ENCODE measurements at regions not wholly inside any gene's neighbourhood (a gene's known extent, or its start where the extent isn't known, plus 50 kb on each side); places are given as distances from the start of the nearest gene placed in this dataset.

DNA sequence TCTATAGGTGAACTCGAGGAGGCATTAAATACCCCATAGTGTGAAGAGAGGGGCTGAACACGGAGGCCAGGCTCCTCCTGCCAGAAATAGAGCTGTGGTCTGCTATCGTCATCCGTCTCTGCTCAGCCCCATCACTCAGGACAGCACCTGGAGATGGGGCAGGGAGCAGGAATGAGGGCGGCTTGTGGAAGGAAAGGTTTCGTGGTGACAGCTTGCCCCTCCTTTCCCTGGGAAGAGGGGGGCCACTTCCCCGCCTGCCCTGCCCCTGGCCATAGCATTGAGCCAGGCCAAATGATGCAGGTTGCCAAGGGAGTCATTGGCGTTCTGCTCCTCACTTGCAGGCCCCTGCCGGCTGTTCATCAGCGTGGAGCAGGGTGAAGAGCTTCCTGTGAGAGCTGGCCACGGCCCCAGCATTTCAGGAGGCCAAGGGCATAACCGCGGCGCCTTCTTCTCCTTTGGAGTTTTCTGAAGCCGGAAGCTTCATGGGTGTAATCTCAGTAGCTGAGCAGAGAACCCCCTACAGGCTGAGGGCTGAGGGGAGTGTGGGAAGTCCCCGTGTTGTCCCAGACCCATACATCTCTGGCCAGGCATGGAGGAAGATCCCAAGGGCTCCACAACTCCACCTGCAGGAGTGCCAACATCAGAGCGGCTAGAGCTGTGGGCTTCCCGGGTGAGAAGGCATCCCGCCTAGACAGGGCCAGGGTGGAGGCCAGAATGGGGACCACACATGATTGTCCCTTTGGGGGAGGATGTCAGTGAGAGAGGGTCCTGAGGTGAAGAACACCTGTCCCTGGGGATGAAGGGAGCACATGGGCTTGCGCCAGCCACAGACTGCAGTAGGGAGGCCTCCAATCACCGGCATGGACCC lies 112.5 kb upstream of the GLI2 start:
- no peak overlapping the region for H3K4me3 Mint-ChIP-seq
- POLR2A ChIA-PET = no interaction called here
- H3K27ac Mint-ChIP-seq = no peak overlapping the region
- no peaks in the 10 kb centered on the region for H3K4me1 Mint-ChIP-seq
- no peak overlapping the region for H3K27ac ChIP-seq (ENCODE audit: low read length)
- 75% methylated on average over 12 of the region's 21 CpGs for whole genome bisulfite sequencing (ENCODE audit: insufficient coverage)
- H3K36me3 ChIP-seq (ENCODE audit: control insufficient read depth in 2 of 2, extremely low read depth in 1 of 2, insufficient read depth in 1 of 2, low read length in 1 of 2) = no peaks in the 10 kb centered on the region
- peaks cover 0 to 4% of the 10 kb centered on the region in 2 experiments for H3K27me3 ChIP-seq (replicated peaks in 1 of 2; ENCODE audit: control insufficient read depth in 2 of 2, extremely low read depth in 1 of 2, insufficient read depth in 2 of 2, low read length in 1 of 2)
- no peaks in the 10 kb centered on the region for H3K4me1 ChIP-seq (ENCODE audit: control insufficient read depth in 1 of 2, extremely low read depth in 1 of 2, insufficient read depth in 2 of 2, low read length in 2 of 2)
- CTCF ChIA-PET = interaction anchor here in 1 of 2 donors (0.6 kb wide), 1 partner anchor 914 kb away, joined by 3 read pairs; no protein-coding TSS in a partner anchor
- H3K9me3 ChIP-seq = no peaks in the 10 kb centered on the region
- H3K9me3 Mint-ChIP-seq = no peaks in the 10 kb centered on the region
- no peak for DNase-seq
- no peak overlapping the region for H3K4me3 ChIP-seq (ENCODE audit: control insufficient read depth in 1 of 2, extremely low read depth in 1 of 2, low read length in 1 of 2)
- H3K27me3 Mint-ChIP-seq = peaks cover 10 to 15% of the 10 kb centered on the region in 2 donors
- ATAC-seq (replicated peaks in 1 of 4) = no peak
- no peaks in the 10 kb centered on the region for H3K36me3 Mint-ChIP-seq

DNA sequence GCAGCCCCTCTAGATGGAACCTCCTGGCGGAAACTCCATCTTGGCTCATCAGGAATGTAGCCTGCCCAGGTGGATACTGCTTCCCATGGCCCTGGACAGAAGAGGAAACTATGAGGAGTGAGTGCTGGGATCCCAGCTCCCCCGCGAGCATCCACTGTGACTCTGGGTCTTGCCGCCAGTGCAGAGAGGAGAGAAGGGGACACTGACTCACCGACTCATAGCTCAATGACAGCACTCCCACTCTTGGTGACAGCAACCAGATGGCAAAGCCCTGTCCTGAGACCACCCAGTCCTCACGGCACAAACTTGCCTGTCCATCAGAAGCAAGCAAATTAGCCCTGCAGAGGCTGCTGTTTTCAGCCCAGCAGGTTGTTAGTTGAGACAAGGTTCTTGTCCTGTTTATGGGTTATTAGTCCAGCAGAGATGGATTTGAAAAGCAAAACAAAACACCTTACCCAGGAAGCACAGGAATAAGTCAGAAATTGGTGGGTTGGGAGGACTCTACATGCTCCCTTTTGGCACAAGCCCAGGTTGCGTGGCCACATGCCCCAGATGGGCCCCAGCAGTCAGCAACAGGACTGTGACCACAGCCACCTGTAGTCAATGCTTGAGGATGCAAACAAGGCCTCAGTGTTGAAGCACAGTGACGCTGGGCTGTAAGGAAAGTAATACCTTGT lies 111.5 kb upstream of the GLI2 start:
- CTCF ChIA-PET = no interaction called here

DNA sequence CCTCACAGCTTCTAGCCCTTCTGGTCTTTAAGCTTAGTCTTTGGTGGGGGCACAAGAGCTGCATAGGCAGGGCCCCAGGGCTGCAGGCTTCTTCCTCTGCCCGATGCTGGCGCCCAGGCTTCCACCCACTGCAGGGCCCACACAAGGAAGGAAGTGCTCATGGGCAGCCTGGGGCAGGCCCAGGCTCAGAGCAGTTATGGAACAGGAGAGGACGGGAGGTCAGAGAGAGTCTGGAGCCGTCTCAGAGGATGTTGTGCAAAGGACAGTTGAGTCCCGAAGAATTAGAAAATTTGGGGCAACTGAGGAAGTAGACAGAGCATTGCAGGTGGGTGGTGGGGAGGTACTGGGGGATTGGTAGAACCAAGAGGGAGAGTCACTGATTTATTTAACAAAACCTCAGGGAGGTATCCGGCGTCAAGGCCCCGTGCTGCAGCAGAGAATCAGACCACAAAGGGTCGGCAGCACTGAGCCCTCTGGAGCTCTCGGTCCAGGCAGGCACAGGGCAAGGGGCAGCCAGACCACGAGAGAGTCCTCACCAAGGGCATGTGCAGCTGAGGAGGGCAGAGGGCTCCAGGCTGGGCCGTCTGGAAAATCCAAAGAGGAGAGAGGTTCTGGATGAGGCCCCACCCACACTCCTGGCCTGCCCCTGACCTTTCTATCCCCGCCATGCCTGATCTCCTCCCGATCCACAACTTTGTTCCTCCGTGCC lies 110.8 kb upstream of the GLI2 start:
- H3K4me3 ChIP-seq (ENCODE audit: control insufficient read depth in 1 of 2, extremely low read depth in 1 of 2, low read length in 1 of 2) = no peak overlapping the region
- Mint-ChIP-seq H3K36me3 (no peaks in the 10 kb centered on the region), H3K4me1 (no peaks in the 10 kb centered on the region), H3K4me3 (no peak overlapping the region), H3K9me3 (no peaks in the 10 kb centered on the region), H3K27me3 (peaks cover 10 to 15% of the 10 kb centered on the region in 2 donors), H3K27ac (no peak overlapping the region)
- no peaks in the 10 kb centered on the region for H3K4me1 ChIP-seq (ENCODE audit: control insufficient read depth in 1 of 2, extremely low read depth in 1 of 2, insufficient read depth in 2 of 2, low read length in 2 of 2)
- peaks cover 0 to 18% of the 10 kb centered on the region in 2 experiments for H3K27me3 ChIP-seq (replicated peaks in 1 of 2; ENCODE audit: control insufficient read depth in 2 of 2, extremely low read depth in 1 of 2, insufficient read depth in 2 of 2, low read length in 1 of 2)
- H3K36me3 ChIP-seq (ENCODE audit: control insufficient read depth in 2 of 2, extremely low read depth in 1 of 2, insufficient read depth in 1 of 2, low read length in 1 of 2) = no peaks in the 10 kb centered on the region
- H3K27ac ChIP-seq (ENCODE audit: low read length) = no peak overlapping the region
- POLR2A ChIA-PET = no interaction called here
- H3K9me3 ChIP-seq = no peaks in the 10 kb centered on the region
- ATAC-seq (replicated peaks in 1 of 4) (no peak), DNase-seq (no peak)
- whole genome bisulfite sequencing (ENCODE audit: insufficient coverage) = 65% methylated on average over 11 of the region's 15 CpGs
- CTCF ChIA-PET = no interaction called here

More for the DNA sequence above, 111.5 kb upstream of the GLI2 start:
- Mint-ChIP-seq H3K9me3 (no peaks in the 10 kb centered on the region), H3K4me1 (no peaks in the 10 kb centered on the region), H3K36me3 (no peaks in the 10 kb centered on the region), H3K4me3 (no peak overlapping the region), H3K27ac (no peak overlapping the region), H3K27me3 (peaks cover 10 to 15% of the 10 kb centered on the region in 2 donors)
- Histone ChIP-seq H3K4me1 (ENCODE audit: control insufficient read depth in 1 of 2, extremely low read depth in 1 of 2, insufficient read depth in 2 of 2, low read length in 2 of 2) (no peaks in the 10 kb centered on the region), H3K27me3 (replicated peaks in 1 of 2; ENCODE audit: control insufficient read depth in 2 of 2, extremely low read depth in 1 of 2, insufficient read depth in 2 of 2, low read length in 1 of 2) (peaks cover 0 to 11% of the 10 kb centered on the region in 2 experiments), H3K9me3 (no peaks in the 10 kb centered on the region), H3K27ac (ENCODE audit: low read length) (no peak overlapping the region), H3K36me3 (ENCODE audit: control insufficient read depth in 2 of 2, extremely low read depth in 1 of 2, insufficient read depth in 1 of 2, low read length in 1 of 2) (no peaks in the 10 kb centered on the region), H3K4me3 (ENCODE audit: control insufficient read depth in 1 of 2, extremely low read depth in 1 of 2, low read length in 1 of 2) (no peak overlapping the region)
- POLR2A ChIA-PET = no interaction called here
- DNase-seq (no peak), ATAC-seq (replicated peaks in 1 of 4) (no peak)
- WGBS (ENCODE audit: insufficient coverage) = 56% methylated on average over 3 of the region's 8 CpGs

DNA sequence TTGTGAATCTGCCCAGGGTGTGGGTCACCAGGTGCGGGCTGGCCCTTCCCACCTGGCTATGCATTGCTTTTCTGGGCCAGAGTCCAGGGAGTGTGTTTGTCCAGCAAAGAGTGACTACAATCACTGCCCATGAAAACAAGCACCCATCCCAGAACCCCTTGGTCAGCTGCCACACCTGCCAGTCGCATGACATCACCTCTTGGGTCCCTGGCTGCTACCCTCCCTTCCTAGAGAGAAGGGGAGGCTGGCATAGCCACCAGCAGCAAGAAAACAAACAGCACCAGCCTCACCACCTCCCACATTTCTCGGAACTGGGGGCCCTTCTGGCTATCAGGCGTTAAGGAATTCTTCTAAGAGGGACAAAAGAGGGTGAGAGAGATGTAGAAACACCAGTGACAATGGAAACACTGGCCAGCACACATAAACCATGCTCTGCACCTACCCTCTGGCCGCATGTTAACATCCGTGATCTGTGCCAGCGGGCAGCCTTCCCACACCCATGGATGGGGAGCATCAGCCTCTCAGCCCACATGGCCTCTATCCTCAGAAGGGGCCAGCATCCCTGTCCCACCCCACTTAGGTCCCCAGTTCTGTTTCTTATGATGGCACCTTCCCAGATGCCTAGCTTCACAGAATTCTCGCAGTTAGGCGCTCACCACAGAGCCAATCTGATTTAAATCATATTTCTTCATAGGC lies 109.7 kb upstream of the GLI2 start:
- no peaks in the 10 kb centered on the region for H3K9me3 ChIP-seq
- no peak overlapping the region for H3K27ac ChIP-seq (ENCODE audit: low read length)
- H3K4me1 ChIP-seq (ENCODE audit: control insufficient read depth in 1 of 2, extremely low read depth in 1 of 2, insufficient read depth in 2 of 2, low read length in 2 of 2) = no peaks in the 10 kb centered on the region
- ChIA-PET POLR2A (no interaction called here), CTCF (no interaction called here)
- DNase-seq (no peak), ATAC-seq (replicated peaks in 1 of 4) (no peak)
- no peaks in the 10 kb centered on the region for H3K4me1 Mint-ChIP-seq
- H3K36me3 Mint-ChIP-seq = no peaks in the 10 kb centered on the region
- 92% methylated on average over 7 of the region's 9 CpGs for WGBS (ENCODE audit: insufficient coverage)
- no peak overlapping the region for H3K4me3 ChIP-seq (ENCODE audit: control insufficient read depth in 1 of 2, extremely low read depth in 1 of 2, low read length in 1 of 2)
- H3K9me3 Mint-ChIP-seq = no peaks in the 10 kb centered on the region
- H3K27me3 ChIP-seq (replicated peaks in 1 of 2; ENCODE audit: control insufficient read depth in 2 of 2, extremely low read depth in 1 of 2, insufficient read depth in 2 of 2, low read length in 1 of 2) = peaks cover 0 to 22% of the 10 kb centered on the region in 2 experiments
- no peak overlapping the region for H3K27ac Mint-ChIP-seq
- peaks cover 10 to 16% of the 10 kb centered on the region in 2 donors for H3K27me3 Mint-ChIP-seq
- no peak overlapping the region for H3K4me3 Mint-ChIP-seq
- no peaks in the 10 kb centered on the region for H3K36me3 ChIP-seq (ENCODE audit: control insufficient read depth in 2 of 2, extremely low read depth in 1 of 2, insufficient read depth in 1 of 2, low read length in 1 of 2)

DNA sequence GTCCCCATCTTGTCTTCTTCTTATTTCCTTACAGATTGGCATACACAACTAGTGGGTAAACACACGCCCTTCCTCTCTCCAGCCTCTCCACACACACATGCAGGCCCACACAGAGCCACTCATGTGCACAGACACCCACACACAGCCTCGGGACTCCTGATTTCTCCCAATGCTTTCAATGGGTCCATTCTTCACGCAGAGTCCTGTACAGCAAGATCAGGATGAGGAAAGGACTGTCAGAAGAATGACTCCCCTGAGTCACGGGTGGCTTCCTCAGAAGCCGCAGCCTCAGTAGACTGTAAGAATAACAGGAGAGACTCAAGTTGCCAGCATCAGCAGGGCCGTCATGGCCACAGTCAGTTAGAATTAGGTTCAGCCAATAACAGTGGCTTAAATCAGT lies 109.1 kb upstream of the GLI2 start:
- ATAC-seq (replicated peaks in 1 of 4) (no peak), DNase-seq (no peak)
- 65% methylated on average over 5 of the region's 6 CpGs for WGBS (ENCODE audit: insufficient coverage)
- no peaks in the 10 kb centered on the region for H3K4me1 Mint-ChIP-seq
- no peak overlapping the region for H3K4me3 Mint-ChIP-seq
- peaks cover 10 to 17% of the 10 kb centered on the region in 2 donors for H3K27me3 Mint-ChIP-seq
- Histone ChIP-seq H3K9me3 (no peaks in the 10 kb centered on the region), H3K27me3 (replicated peaks in 1 of 2; ENCODE audit: control insufficient read depth in 2 of 2, extremely low read depth in 1 of 2, insufficient read depth in 2 of 2, low read length in 1 of 2) (peaks cover 0 to 22% of the 10 kb centered on the region in 2 experiments), H3K4me1 (ENCODE audit: control insufficient read depth in 1 of 2, extremely low read depth in 1 of 2, insufficient read depth in 2 of 2, low read length in 2 of 2) (no peaks in the 10 kb centered on the region), H3K36me3 (ENCODE audit: control insufficient read depth in 2 of 2, extremely low read depth in 1 of 2, insufficient read depth in 1 of 2, low read length in 1 of 2) (no peaks in the 10 kb centered on the region), H3K27ac (ENCODE audit: low read length) (no peak overlapping the region), H3K4me3 (ENCODE audit: control insufficient read depth in 1 of 2, extremely low read depth in 1 of 2, low read length in 1 of 2) (no peak overlapping the region)
- ChIA-PET POLR2A (no interaction called here), CTCF (no interaction called here)
- H3K9me3 Mint-ChIP-seq = no peaks in the 10 kb centered on the region
- no peaks in the 10 kb centered on the region for H3K36me3 Mint-ChIP-seq
- no peak overlapping the region for H3K27ac Mint-ChIP-seq

DNA sequence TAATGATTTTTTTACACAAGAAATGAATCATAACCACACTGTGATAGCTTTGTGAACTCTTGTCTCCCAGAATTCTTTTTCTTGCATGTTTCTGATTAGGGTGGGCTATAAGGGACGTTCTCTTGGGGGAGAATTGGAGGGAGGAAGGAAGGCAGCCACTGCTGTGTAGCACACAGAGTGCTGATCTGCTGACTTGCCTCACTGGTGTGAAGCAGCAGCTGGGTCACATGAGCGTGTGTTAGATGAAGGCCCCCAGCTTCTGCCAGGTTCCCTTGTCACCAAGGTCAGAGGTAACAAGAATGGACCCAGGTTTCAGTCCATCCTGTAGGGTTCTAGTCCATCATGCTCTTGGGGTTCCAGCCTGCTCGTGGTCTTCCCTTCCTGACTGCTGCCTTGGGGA lies 107.4 kb upstream of the GLI2 start:
- H3K4me1 Mint-ChIP-seq = no peaks in the 10 kb centered on the region
- no peaks in the 10 kb centered on the region for H3K36me3 ChIP-seq (ENCODE audit: control insufficient read depth in 2 of 2, extremely low read depth in 1 of 2, insufficient read depth in 1 of 2, low read length in 1 of 2)
- ATAC-seq (replicated peaks in 1 of 4) (no peak), DNase-seq (no peak)
- no peak overlapping the region for H3K4me3 ChIP-seq (ENCODE audit: control insufficient read depth in 1 of 2, extremely low read depth in 1 of 2, low read length in 1 of 2)
- H3K9me3 ChIP-seq = no peaks in the 10 kb centered on the region
- H3K9me3 Mint-ChIP-seq = no peaks in the 10 kb centered on the region
- H3K27ac Mint-ChIP-seq = no peak overlapping the region
- H3K27me3 ChIP-seq (replicated peaks in 1 of 2; ENCODE audit: control insufficient read depth in 2 of 2, extremely low read depth in 1 of 2, insufficient read depth in 2 of 2, low read length in 1 of 2) = peaks cover 0 to 22% of the 10 kb centered on the region in 2 experiments
- no peaks in the 10 kb centered on the region for H3K4me1 ChIP-seq (ENCODE audit: control insufficient read depth in 1 of 2, extremely low read depth in 1 of 2, insufficient read depth in 2 of 2, low read length in 2 of 2)
- H3K4me3 Mint-ChIP-seq = no peak overlapping the region
- POLR2A ChIA-PET = interaction anchor here in 1 of 2 donors (0.6 kb wide), 1 partner anchor 20 kb away, joined by 3 read pairs; no protein-coding TSS in a partner anchor
- CTCF ChIA-PET = no interaction called here
- 37% methylated on average over 3 of the region's 3 CpGs for WGBS (ENCODE audit: insufficient coverage)
- no peak overlapping the region for H3K27ac ChIP-seq (ENCODE audit: low read length)
- H3K36me3 Mint-ChIP-seq = no peaks in the 10 kb centered on the region
- H3K27me3 Mint-ChIP-seq = peaks cover 14 to 17% of the 10 kb centered on the region in 2 donors

All from T-cell (primary cell).